GM23338 (cell line): ENCODE measurements at regions not wholly inside any gene's neighbourhood (a gene's known extent, or its start where the extent isn't known, plus 50 kb on each side); places are given as distances from the start of the nearest gene placed in this dataset.

Source experiments
- ATAC-seq: fragments of 200-7000 bp; cut with Tn5 transposase; 3 replicates; pipeline ENCODE4 v1.9.1; 2020
- DNase-seq: peaks from one replicate; pipeline ENCODE4 v3.0.0-alpha.2; 2015; ENCODE audit warnings: low spot score
- H2AFZ ChIP-seq: fragments of 200-600 bp; sonication (generic); 2 replicates; pipeline ENCODE4 v1.8.0; 2016; ENCODE audit warnings: antibody characterized with exemption, mild to moderate bottlenecking, moderate library complexity
- H3F3A ChIP-seq: fragments of 200-600 bp; sonication (generic); replicated peaks from 2 replicates; pipeline ENCODE4 v1.8.0; 2017; ENCODE audit warnings: antibody characterized with exemption, mixed run types, low read depth
- H3K27ac ChIP-seq: fragments of 200-600 bp; sonication (generic); 2 replicates; pipeline ENCODE4 v1.6.1; 2016; ENCODE audit warnings: low read depth
- H3K27me3 ChIP-seq: fragments of 200-600 bp; sonication (generic); 2 replicates; pipeline ENCODE4 v1.8.0; 2016; ENCODE audit warnings: mild to moderate bottlenecking, mixed run types, moderate library complexity; ENCODE audit not compliant: insufficient read depth
- H3K36me3 ChIP-seq: fragments of 200-600 bp; sonication (generic); 2 replicates; pipeline ENCODE4 v1.8.0; 2016; ENCODE audit warnings: mild to moderate bottlenecking; ENCODE audit not compliant: insufficient read depth
- H3K4me1 ChIP-seq: fragments of 200-600 bp; sonication (generic); 2 replicates; pipeline ENCODE4 v1.8.0; 2016; ENCODE audit warnings: mild to moderate bottlenecking, moderate library complexity; ENCODE audit not compliant: insufficient read depth
- H3K4me2 ChIP-seq: fragments of 200-600 bp; sonication (generic); 2 replicates; pipeline ENCODE4 v1.7.1; 2017; ENCODE audit warnings: mixed run types
- H3K4me3 ChIP-seq: fragments of 200-600 bp; sonication (generic); 2 replicates; pipeline ENCODE4 v1.6.1; 2016; ENCODE audit warnings: mixed run types
- H3K79me2 ChIP-seq: fragments of 200-600 bp; sonication (generic); replicated peaks from 2 replicates; pipeline ENCODE4 v1.8.0; 2017; ENCODE audit warnings: mild to moderate bottlenecking; ENCODE audit not compliant: insufficient read depth
- H3K9me2 ChIP-seq: fragments of 200-600 bp; sonication (generic); 2 replicates; pipeline ENCODE4 v1.8.0; 2017; ENCODE audit not compliant: insufficient read depth
- H4K20me1 ChIP-seq: fragments of 200-600 bp; sonication (generic); replicated peaks from 2 replicates; pipeline ENCODE4 v1.8.0; 2017; ENCODE audit warnings: mild to moderate bottlenecking; ENCODE audit not compliant: insufficient read depth
- H3K27ac Mint-ChIP-seq: 2 replicates; pipeline ENCODE4 v1.8.0; 2020; ENCODE audit warnings: inconsistent platforms, mild to moderate bottlenecking, moderate library complexity, mixed read lengths
- H3K27me3 Mint-ChIP-seq: 3 replicates; pipeline ENCODE4 v1.8.0; 2022; ENCODE audit warnings: low read depth, mild to moderate bottlenecking, moderate library complexity, mixed read lengths, inconsistent platforms; ENCODE audit not compliant: insufficient read depth, poor library complexity
- H3K36me3 Mint-ChIP-seq: 3 replicates; pipeline ENCODE4 v1.8.0; 2021; ENCODE audit warnings: low read depth, mild to moderate bottlenecking, inconsistent platforms, moderate library complexity, mixed read lengths
- H3K4me1 Mint-ChIP-seq: 3 replicates; pipeline ENCODE4 v1.8.0; 2020; ENCODE audit warnings: mild to moderate bottlenecking, inconsistent platforms, mixed read lengths
- H3K4me3 Mint-ChIP-seq: 3 replicates; pipeline ENCODE4 v1.8.0; 2021; ENCODE audit warnings: moderate library complexity, mild to moderate bottlenecking, inconsistent platforms, mixed read lengths
- H3K9me3 Mint-ChIP-seq: 3 replicates; pipeline ENCODE4 v1.8.0; 2020; ENCODE audit warnings: moderate library complexity, mild to moderate bottlenecking, inconsistent platforms, mixed read lengths
- EZH2 ChIP-seq: fragments of 200-600 bp; sonication (generic); IDR thresholded peaks from one replicate; pipeline ENCODE4 v1.8.0; 2017; ENCODE audit warnings: antibody characterized with exemption, mild to moderate bottlenecking, low read depth; ENCODE audit not compliant: unreplicated experiment
- EZH2phosphoT487 ChIP-seq: fragments of 200-600 bp; sonication (generic); IDR thresholded peaks from one replicate; pipeline ENCODE4 v1.8.1; 2018; ENCODE audit warnings: antibody characterized with exemption; ENCODE audit not compliant: unreplicated experiment
- JUNB ChIP-seq: IDR thresholded peaks from one replicate; pipeline ENCODE4 v1.6.1; 2016; ENCODE audit warnings: antibody characterized with exemption; ENCODE audit not compliant: unreplicated experiment
- NANOG ChIP-seq: IDR thresholded peaks from 2 replicates; pipeline ENCODE4 v1.6.1; 2016; ENCODE audit warnings: antibody characterized with exemption, borderline replicate concordance
- REST ChIP-seq: IDR thresholded peaks from one replicate; pipeline ENCODE4 v1.6.1; 2018; ENCODE audit warnings: antibody characterized with exemption; ENCODE audit not compliant: unreplicated experiment
- ZNF114 ChIP-seq: fragments of 250-450 bp; sonication (Bioruptor Pico); IDR thresholded peaks from 2 replicates; pipeline ENCODE4 v1.5.0; 2020; ENCODE audit warnings: mild to moderate bottlenecking, moderate library complexity
- ZNF331 ChIP-seq: fragments of 250-450 bp; sonication (Bioruptor Pico); IDR thresholded peaks from 2 replicates; pipeline ENCODE4 v1.5.0; 2020; ENCODE audit warnings: low read depth, mild to moderate bottlenecking, moderate library complexity
- TF ChIP-seq, protein P1 (sequence below): IDR thresholded peaks from 2 replicates; pipeline ENCODE4 v1.6.1; 2016; ENCODE audit warnings: antibody characterized with exemption
- TF ChIP-seq, protein P2 (sequence below), 2 experiments: fragments of 200-600 bp in 1 of 2; sonication (generic) in 1 of 2; conservative IDR thresholded peaks; 2 replicates each; pipeline versions ENCODE4 v1.5.1 to v1.6.1; 2016 to 2017; ENCODE audit warnings: antibody characterized with exemption in 2 of 2, low read depth in 2 of 2, mild to moderate bottlenecking in 2 of 2, moderate library complexity in 1 of 2
- TF ChIP-seq, protein P3 (sequence below): fragments of 250-450 bp; sonication (Bioruptor Pico); IDR thresholded peaks from 2 replicates; pipeline ENCODE4 v1.5.0; 2020; ENCODE audit warnings: mild to moderate bottlenecking, moderate library complexity

- Histone ChIP-seq H3K9me2 (no peaks in the 10 kb centered on the region), H3K27ac (no peak overlapping the region), H3K36me3 (no peaks in the 10 kb centered on the region), H4K20me1 (no peaks in the 10 kb centered on the region), H3K27me3 (no peaks in the 10 kb centered on the region), H2AFZ (no peak overlapping the region), H3K4me2 (no peak overlapping the region), H3F3A (no peaks in the 10 kb centered on the region), H3K79me2 (no peaks in the 10 kb centered on the region), H3K4me1 (no peaks in the 10 kb centered on the region), H3K4me3 (no peak overlapping the region)
- no peak for DNase-seq
- no peak for TF ChIP-seq JUNB
- no peak for TF ChIP-seq REST
- no peak for TF ChIP-seq EZH2
- no peak for TF ChIP-seq EZH2phosphoT487
- TF ChIP-seq NANOG, result no peak
- TF ChIP-seq, protein P1, sequence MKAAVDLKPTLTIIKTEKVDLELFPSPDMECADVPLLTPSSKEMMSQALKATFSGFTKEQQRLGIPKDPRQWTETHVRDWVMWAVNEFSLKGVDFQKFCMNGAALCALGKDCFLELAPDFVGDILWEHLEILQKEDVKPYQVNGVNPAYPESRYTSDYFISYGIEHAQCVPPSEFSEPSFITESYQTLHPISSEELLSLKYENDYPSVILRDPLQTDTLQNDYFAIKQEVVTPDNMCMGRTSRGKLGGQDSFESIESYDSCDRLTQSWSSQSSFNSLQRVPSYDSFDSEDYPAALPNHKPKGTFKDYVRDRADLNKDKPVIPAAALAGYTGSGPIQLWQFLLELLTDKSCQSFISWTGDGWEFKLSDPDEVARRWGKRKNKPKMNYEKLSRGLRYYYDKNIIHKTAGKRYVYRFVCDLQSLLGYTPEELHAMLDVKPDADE, result no peak
- TF ChIP-seq, protein P2, sequence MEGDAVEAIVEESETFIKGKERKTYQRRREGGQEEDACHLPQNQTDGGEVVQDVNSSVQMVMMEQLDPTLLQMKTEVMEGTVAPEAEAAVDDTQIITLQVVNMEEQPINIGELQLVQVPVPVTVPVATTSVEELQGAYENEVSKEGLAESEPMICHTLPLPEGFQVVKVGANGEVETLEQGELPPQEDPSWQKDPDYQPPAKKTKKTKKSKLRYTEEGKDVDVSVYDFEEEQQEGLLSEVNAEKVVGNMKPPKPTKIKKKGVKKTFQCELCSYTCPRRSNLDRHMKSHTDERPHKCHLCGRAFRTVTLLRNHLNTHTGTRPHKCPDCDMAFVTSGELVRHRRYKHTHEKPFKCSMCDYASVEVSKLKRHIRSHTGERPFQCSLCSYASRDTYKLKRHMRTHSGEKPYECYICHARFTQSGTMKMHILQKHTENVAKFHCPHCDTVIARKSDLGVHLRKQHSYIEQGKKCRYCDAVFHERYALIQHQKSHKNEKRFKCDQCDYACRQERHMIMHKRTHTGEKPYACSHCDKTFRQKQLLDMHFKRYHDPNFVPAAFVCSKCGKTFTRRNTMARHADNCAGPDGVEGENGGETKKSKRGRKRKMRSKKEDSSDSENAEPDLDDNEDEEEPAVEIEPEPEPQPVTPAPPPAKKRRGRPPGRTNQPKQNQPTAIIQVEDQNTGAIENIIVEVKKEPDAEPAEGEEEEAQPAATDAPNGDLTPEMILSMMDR (conservative IDR thresholded peaks at IDR 0.05; ENCODE audit: low read depth in 2 of 2), result no peak
- TF ChIP-seq ZNF114, result no peak
- TF ChIP-seq ZNF331 (CRISPR knock-in tag), result no peak
- TF ChIP-seq, protein P3, sequence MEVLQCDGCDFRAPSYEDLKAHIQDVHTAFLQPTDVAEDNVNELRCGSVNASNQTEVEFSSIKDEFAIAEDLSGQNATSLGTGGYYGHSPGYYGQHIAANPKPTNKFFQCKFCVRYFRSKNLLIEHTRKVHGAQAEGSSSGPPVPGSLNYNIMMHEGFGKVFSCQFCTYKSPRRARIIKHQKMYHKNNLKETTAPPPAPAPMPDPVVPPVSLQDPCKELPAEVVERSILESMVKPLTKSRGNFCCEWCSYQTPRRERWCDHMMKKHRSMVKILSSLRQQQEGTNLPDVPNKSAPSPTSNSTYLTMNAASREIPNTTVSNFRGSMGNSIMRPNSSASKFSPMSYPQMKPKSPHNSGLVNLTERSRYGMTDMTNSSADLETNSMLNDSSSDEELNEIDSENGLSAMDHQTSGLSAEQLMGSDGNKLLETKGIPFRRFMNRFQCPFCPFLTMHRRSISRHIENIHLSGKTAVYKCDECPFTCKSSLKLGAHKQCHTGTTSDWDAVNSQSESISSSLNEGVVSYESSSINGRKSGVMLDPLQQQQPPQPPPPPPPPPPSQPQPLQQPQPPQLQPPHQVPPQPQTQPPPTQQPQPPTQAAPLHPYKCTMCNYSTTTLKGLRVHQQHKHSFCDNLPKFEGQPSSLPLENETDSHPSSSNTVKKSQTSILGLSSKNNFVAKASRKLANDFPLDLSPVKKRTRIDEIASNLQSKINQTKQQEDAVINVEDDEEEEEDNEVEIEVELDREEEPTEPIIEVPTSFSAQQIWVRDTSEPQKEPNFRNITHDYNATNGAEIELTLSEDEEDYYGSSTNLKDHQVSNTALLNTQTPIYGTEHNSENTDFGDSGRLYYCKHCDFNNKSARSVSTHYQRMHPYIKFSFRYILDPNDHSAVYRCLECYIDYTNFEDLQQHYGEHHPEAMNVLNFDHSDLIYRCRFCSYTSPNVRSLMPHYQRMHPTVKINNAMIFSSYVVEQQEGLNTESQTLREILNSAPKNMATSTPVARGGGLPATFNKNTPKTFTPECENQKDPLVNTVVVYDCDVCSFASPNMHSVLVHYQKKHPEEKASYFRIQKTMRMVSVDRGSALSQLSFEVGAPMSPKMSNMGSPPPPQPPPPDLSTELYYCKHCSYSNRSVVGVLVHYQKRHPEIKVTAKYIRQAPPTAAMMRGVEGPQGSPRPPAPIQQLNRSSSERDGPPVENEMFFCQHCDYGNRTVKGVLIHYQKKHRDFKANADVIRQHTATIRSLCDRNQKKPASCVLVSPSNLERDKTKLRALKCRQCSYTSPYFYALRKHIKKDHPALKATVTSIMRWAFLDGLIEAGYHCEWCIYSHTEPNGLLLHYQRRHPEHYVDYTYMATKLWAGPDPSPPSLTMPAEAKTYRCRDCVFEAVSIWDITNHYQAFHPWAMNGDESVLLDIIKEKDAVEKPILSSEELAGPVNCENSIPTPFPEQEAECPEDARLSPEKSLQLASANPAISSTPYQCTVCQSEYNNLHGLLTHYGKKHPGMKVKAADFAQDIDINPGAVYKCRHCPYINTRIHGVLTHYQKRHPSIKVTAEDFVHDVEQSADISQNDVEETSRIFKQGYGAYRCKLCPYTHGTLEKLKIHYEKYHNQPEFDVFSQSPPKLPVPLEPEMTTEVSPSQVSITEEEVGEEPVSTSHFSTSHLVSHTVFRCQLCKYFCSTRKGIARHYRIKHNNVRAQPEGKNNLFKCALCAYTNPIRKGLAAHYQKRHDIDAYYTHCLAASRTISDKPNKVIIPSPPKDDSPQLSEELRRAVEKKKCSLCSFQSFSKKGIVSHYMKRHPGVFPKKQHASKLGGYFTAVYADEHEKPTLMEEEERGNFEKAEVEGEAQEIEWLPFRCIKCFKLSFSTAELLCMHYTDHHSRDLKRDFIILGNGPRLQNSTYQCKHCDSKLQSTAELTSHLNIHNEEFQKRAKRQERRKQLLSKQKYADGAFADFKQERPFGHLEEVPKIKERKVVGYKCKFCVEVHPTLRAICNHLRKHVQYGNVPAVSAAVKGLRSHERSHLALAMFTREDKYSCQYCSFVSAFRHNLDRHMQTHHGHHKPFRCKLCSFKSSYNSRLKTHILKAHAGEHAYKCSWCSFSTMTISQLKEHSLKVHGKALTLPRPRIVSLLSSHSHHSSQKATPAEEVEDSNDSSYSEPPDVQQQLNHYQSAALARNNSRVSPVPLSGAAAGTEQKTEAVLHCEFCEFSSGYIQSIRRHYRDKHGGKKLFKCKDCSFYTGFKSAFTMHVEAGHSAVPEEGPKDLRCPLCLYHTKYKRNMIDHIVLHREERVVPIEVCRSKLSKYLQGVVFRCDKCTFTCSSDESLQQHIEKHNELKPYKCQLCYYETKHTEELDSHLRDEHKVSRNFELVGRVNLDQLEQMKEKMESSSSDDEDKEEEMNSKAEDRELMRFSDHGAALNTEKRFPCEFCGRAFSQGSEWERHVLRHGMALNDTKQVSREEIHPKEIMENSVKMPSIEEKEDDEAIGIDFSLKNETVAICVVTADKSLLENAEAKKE, result no peak
- H3K4me3 Mint-ChIP-seq, result no peak overlapping the region
- no peaks in the 10 kb centered on the region for H3K36me3 Mint-ChIP-seq
- no peak for ATAC-seq
- no peaks in the 10 kb centered on the region for H3K4me1 Mint-ChIP-seq
- H3K9me3 Mint-ChIP-seq, result no peaks in the 10 kb centered on the region
- no peak overlapping the region for H3K27ac Mint-ChIP-seq
- H3K27me3 Mint-ChIP-seq, result no peaks in the 10 kb centered on the region
Observed at GRCh38 chr21:22258821-22259220, 1260.6 kb downstream of the NCAM2 start.
